ENCODE measurements at regions not wholly inside any gene's neighbourhood (a gene's known extent, or its start where the extent isn't known, plus 50 kb on each side); places are given as distances from the start of the nearest gene placed in this dataset.

DNA sequence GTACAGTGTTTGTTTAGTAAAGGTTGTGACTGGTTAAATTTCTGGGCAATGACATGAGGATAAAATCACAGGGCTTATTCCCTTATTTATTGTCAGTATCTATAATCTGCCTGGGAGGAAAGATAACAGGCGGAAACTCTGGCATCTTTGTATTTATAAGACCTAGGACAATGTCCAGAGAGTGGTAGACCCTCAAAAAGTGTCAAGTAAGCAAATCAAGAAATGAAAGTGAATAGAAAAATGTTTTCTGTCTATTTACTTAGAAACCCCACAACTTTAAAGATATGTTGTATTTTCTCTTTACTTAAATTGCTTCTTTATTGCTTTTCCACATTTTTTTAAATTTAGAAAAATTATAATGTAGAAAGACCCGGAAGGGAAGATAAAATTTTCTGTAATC is 544.6 kb downstream of the EDEM1 start:
- no peaks in the 10 kb centered on the region for H3K9me3 ChIP-seq
- DNase-seq (no peak), ATAC-seq (ENCODE audit: low FRiP score in 2 of 2) (no peak)
- no peaks in the 10 kb centered on the region for H3K36me3 ChIP-seq
- H3K27me3 ChIP-seq = no peaks in the 10 kb centered on the region
- 60 to 61% methylated on average over 2 of the region's 2 CpGs for WGBS, 2 donors
- H3K4me3 ChIP-seq = no peak overlapping the region
- H3K27ac ChIP-seq = no peak overlapping the region
- H3K4me1 ChIP-seq = no peaks in the 10 kb centered on the region
- TF ChIP-seq EP300 (IDR thresholded peaks at IDR 0.05) (no peak), POLR2AphosphoS5 (IDR thresholded peaks at IDR 0.05) (no peak), POLR2A (IDR thresholded peaks at IDR 0.05) (no peak)
- TF ChIP-seq, protein P1, sequence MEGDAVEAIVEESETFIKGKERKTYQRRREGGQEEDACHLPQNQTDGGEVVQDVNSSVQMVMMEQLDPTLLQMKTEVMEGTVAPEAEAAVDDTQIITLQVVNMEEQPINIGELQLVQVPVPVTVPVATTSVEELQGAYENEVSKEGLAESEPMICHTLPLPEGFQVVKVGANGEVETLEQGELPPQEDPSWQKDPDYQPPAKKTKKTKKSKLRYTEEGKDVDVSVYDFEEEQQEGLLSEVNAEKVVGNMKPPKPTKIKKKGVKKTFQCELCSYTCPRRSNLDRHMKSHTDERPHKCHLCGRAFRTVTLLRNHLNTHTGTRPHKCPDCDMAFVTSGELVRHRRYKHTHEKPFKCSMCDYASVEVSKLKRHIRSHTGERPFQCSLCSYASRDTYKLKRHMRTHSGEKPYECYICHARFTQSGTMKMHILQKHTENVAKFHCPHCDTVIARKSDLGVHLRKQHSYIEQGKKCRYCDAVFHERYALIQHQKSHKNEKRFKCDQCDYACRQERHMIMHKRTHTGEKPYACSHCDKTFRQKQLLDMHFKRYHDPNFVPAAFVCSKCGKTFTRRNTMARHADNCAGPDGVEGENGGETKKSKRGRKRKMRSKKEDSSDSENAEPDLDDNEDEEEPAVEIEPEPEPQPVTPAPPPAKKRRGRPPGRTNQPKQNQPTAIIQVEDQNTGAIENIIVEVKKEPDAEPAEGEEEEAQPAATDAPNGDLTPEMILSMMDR (IDR thresholded peaks at IDR 0.05) = no peak

DNA sequence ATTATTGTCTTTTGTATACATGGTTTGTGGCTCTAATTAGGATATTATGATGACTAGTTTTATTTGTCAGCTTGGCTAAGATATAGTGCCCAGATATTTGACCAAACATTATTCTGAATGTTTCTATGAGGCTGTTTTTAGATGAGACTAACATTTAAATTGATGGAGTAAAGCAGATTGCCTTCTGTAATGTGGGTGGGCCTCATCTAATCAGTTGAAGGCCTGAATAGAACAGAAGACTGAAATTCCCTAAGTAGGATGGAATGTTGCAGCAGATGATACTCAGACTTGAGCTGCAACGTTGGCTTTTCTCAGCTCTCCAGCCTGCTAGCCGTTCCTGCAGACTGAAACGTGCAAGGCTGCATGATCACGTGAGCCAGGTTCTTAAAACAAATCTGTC is 546.5 kb downstream of the EDEM1 start:
- TF ChIP-seq EP300 (IDR thresholded peaks at IDR 0.05) (no peak), POLR2AphosphoS5 (IDR thresholded peaks at IDR 0.05) (no peak), POLR2A (IDR thresholded peaks at IDR 0.05) (no peak)
- TF ChIP-seq, protein P1 (IDR thresholded peaks at IDR 0.05) = no peak
- WGBS, 2 donors = 83% methylated on average over 4 of the region's 4 CpGs
- no peaks in the 10 kb centered on the region for H3K9me3 ChIP-seq
- DNase-seq (no peak), ATAC-seq (ENCODE audit: low FRiP score in 2 of 2) (no peak)
- no peaks in the 10 kb centered on the region for H3K36me3 ChIP-seq
- no peaks in the 10 kb centered on the region for H3K27me3 ChIP-seq
- H3K4me3 ChIP-seq = no peak overlapping the region
- no peak overlapping the region for H3K27ac ChIP-seq
- no peaks in the 10 kb centered on the region for H3K4me1 ChIP-seq

DNA sequence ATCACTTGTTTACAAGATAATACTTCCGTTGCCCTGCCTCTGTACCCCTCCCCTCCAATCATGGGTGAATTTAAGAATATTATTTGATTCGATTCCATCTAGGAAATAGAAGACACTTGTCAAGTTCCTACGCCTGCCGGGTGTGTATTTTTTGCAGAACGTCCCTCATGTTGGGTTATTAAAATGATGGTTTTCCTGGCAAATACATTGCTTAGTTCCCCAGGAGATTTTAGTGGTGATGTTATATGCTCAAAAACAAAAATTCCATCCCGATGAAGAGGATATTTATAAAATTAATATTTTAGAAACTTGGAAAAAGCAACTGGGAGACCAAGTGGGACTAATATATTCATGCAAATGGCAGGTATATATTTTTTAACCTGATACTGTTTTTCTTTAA is 548.4 kb downstream of the EDEM1 start:
- H3K36me3 ChIP-seq = no peaks in the 10 kb centered on the region

DNA sequence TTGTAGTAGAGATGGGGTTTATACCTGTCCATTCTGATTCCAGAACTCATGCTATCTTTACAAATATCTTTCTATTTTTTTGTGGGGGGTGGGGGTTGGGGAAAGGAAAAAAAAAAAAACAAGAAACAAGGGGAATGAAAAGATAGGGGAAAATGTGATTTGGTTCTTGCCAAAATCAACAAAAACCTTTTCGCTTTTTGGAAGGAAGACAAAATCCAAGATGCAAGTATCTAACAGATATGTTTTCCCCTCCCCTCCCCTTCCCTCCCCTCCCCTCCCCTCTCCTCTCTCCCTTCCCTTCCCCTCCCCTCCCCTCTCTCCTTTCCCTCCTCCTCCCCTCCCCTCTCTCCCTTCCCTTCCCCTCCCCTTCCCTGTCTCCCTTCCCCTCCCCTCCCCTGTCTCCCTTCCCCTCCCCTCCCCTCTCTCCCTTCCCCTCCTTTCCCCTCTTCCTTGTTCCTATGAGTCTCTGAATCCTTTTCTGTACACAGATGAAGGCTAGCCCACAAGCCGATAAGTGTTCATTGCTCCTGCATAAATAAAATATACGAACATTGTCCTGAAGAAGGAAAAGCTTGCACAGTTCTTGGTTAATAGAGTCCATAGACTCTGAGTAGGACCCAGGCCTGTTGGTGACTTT is 551.9 kb downstream of the EDEM1 start:
- ATAC-seq (ENCODE audit: low FRiP score in 2 of 2) (no peak), DNase-seq (no peak)
- TF ChIP-seq POLR2AphosphoS5 (IDR thresholded peaks at IDR 0.05) (no peak), EP300 (IDR thresholded peaks at IDR 0.05) (no peak), POLR2A (IDR thresholded peaks at IDR 0.05) (no peak)
- TF ChIP-seq, protein P1 (IDR thresholded peaks at IDR 0.05) = no peak
- no peaks in the 10 kb centered on the region for H3K9me3 ChIP-seq
- no peaks in the 10 kb centered on the region for H3K36me3 ChIP-seq
- no peak overlapping the region for H3K27ac ChIP-seq
- H3K4me1 ChIP-seq = no peaks in the 10 kb centered on the region
- H3K27me3 ChIP-seq = no peaks in the 10 kb centered on the region
- 61 to 63% methylated on average over 3 of the region's 3 CpGs for WGBS, 2 donors
- H3K4me3 ChIP-seq = no peak overlapping the region

More for the DNA sequence above, 548.4 kb downstream of the EDEM1 start:
- no peaks in the 10 kb centered on the region for H3K4me1 ChIP-seq
- TF ChIP-seq, protein P1 (IDR thresholded peaks at IDR 0.05) = no peak
- TF ChIP-seq POLR2AphosphoS5 (IDR thresholded peaks at IDR 0.05) (no peak), POLR2A (IDR thresholded peaks at IDR 0.05) (no peak), EP300 (IDR thresholded peaks at IDR 0.05) (no peak)
- no peaks in the 10 kb centered on the region for H3K9me3 ChIP-seq
- ATAC-seq (ENCODE audit: low FRiP score in 2 of 2) (no peak), DNase-seq (no peak)
- H3K27me3 ChIP-seq = no peaks in the 10 kb centered on the region
- 84 to 85% methylated on average over 6 of the region's 6 CpGs for WGBS, 2 donors
- H3K4me3 ChIP-seq = no peak overlapping the region
- H3K27ac ChIP-seq = no peak overlapping the region

DNA sequence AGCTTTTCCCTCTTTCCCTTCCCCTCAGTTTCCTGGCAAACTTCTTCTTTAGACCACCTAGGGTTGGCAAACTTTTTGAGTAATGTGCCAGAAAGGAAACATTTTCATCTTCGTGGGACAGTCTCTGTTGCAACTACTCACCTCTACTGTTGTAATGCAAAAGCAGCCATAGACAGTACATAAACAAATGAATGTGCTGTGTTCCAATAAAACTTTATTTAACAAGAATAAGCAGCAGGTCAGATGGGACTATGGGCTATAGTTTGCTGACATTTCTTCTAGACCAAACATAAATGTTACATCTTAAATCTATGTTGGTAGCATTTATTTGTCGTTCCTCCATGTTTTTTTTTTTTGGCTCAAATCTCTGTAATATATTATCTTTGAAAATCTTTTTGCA is 552.4 kb downstream of the EDEM1 start:
- H3K9me3 ChIP-seq = no peaks in the 10 kb centered on the region
- no peak for DNase-seq

More for the DNA sequence above, 552.4 kb downstream of the EDEM1 start:
- TF ChIP-seq, protein P1 (IDR thresholded peaks at IDR 0.05) = no peak
- TF ChIP-seq POLR2AphosphoS5 (IDR thresholded peaks at IDR 0.05) (no peak), EP300 (IDR thresholded peaks at IDR 0.05) (no peak), POLR2A (IDR thresholded peaks at IDR 0.05) (no peak)
- no peaks in the 10 kb centered on the region for H3K4me1 ChIP-seq
- no peaks in the 10 kb centered on the region for H3K27me3 ChIP-seq
- no peaks in the 10 kb centered on the region for H3K36me3 ChIP-seq
- H3K27ac ChIP-seq = no peak overlapping the region
- no peak overlapping the region for H3K4me3 ChIP-seq
- no peak for ATAC-seq (ENCODE audit: low FRiP score in 2 of 2)
- WGBS, 2 donors = 64 to 70% methylated on average over 2 of the region's 2 CpGs
